Activated CD4-positive, alpha-beta T cell treated with anti-CD3 and anti-CD28 coated beads, Interleukin-10, Interleukin-2, amounts not matched to agents 100 ng/mL and 50 ng/mL, durations not matched to agents 16 hours and 8 hours (primary cell): ENCODE measurements at regions not wholly inside any gene's neighbourhood (a gene's known extent, or its start where the extent isn't known, plus 50 kb on each side); places are given as distances from the start of the nearest gene placed in this dataset.
A peak's percentile ranks its signal among the peaks of the same experiment; 100 is the strongest.

Experiments used
- DNase-seq: peaks from one replicate; pipeline ENCODE4 v3.0.0-alpha.2; 2020

- DNase-seq: no peak
Observed at GRCh38 chr11:92671081-92671480, 298.4 kb upstream of the MTNR1B start.

- no peak for DNase-seq
Observed at GRCh38 chr11:92675303-92675702, 294.1 kb upstream of the MTNR1B start.

- no peak for DNase-seq
Observed at GRCh38 chr11:92675810-92676209, 293.6 kb upstream of the MTNR1B start.

GRCh38 chr11:92678008-92678611 lies 291.3 kb upstream of the MTNR1B start:
- DNase-seq: no peak

GRCh38 chr11:92681586-92681985 lies 287.9 kb upstream of the MTNR1B start:
- no peak for DNase-seq

- DNase-seq: no peak
Observed at GRCh38 chr11:92682136-92682535, 287.3 kb upstream of the MTNR1B start.

GRCh38 chr11:92682952-92683351 lies 286.5 kb upstream of the MTNR1B start:
- no peak for DNase-seq

GRCh38 chr11:92685049-92685448 lies 284.4 kb upstream of the MTNR1B start:
- no peak for DNase-seq

GRCh38 chr11:92687724-92688123 lies 281.7 kb upstream of the MTNR1B start:
- DNase-seq: no peak

GRCh38 chr11:92688416-92688815 lies 281.0 kb upstream of the MTNR1B start:
- no peak for DNase-seq

GRCh38 chr11:92692826-92693546 lies 276.5 kb upstream of the MTNR1B start:
- DNase-seq: no peak

GRCh38 chr11:92696076-92696475 lies 273.4 kb upstream of the MTNR1B start:
- no peak for DNase-seq

GRCh38 chr11:92697461-92698312 lies 271.8 kb upstream of the MTNR1B start:
- DNase-seq: peak; percentile 23

GRCh38 chr11:92698742-92699141 lies 270.7 kb upstream of the MTNR1B start:
- DNase-seq: no peak

GRCh38 chr11:92702037-92702804 lies 267.2 kb upstream of the MTNR1B start:
- no peak for DNase-seq

GRCh38 chr11:92702805-92703448 lies 266.5 kb upstream of the MTNR1B start:
- DNase-seq: no peak

GRCh38 chr11:92703449-92703830 lies 266.0 kb upstream of the MTNR1B start:
- DNase-seq: no peak

- DNase-seq: no peak
Observed at GRCh38 chr11:92707173-92707619, 262.3 kb upstream of the MTNR1B start.

- no peak for DNase-seq
Observed at GRCh38 chr11:92707665-92708064, 261.8 kb upstream of the MTNR1B start.

- DNase-seq: no peak
Observed at GRCh38 chr11:92709329-92709728, 260.1 kb upstream of the MTNR1B start.

GRCh38 chr11:92711926-92712325 lies 257.5 kb upstream of the MTNR1B start:
- no peak for DNase-seq

- DNase-seq: no peak
Observed at GRCh38 chr11:92714111-92714510, 255.3 kb upstream of the MTNR1B start.

- DNase-seq: no peak
Observed at GRCh38 chr11:92717240-92717639, 252.2 kb upstream of the MTNR1B start.
